HL-60 (cell line): ENCODE measurements at regions not wholly inside any gene's neighbourhood (a gene's known extent, or its start where the extent isn't known, plus 50 kb on each side); places are given as distances from the start of the nearest gene placed in this dataset.

ENCODE experiments used
- DNase-seq, 2 experiments: peaks; one replicate each; pipeline ENCODE4 v3.0.0-alpha.2; 2010 to 2020; ENCODE audit warnings: low read depth in 1 of 2, low spot score in 1 of 2
- H3K27ac ChIP-seq: fragments of 250-450 bp; sonication (Bioruptor Pico); replicated peaks from 2 replicates; pipeline ENCODE4 v1.5.1; 2020; ENCODE audit warnings: mild to moderate bottlenecking, moderate library complexity
- H3K27me3 ChIP-seq: fragments of 250-450 bp; sonication (Bioruptor Pico); 2 replicates; pipeline ENCODE4 v1.5.1; 2021; ENCODE audit warnings: mild to moderate bottlenecking, moderate library complexity; ENCODE audit not compliant: insufficient read depth, poor library complexity, severe bottlenecking
- H3K4me3 ChIP-seq: replicated peaks from 2 replicates; pipeline ENCODE4 v1.5.1; 2011; ENCODE audit warnings: mild to moderate bottlenecking, control low read depth, low read length; ENCODE audit not compliant: insufficient read depth
- GABPA ChIP-seq: IDR thresholded peaks from 2 replicates; pipeline ENCODE4 v1.6.1; 2012; ENCODE audit warnings: low read depth
- POLR2AphosphoS5 ChIP-seq: IDR thresholded peaks from 2 replicates; pipeline ENCODE4 v1.6.1; 2012; ENCODE audit warnings: low read depth
- SPI1 ChIP-seq: IDR thresholded peaks from 2 replicates; pipeline ENCODE4 v1.6.1; 2012; ENCODE audit warnings: low read depth, mild to moderate bottlenecking, borderline replicate concordance
- TF ChIP-seq, protein P1 (sequence below): IDR thresholded peaks from 2 replicates; pipeline ENCODE4 v1.6.1; 2012; ENCODE audit warnings: low read depth; ENCODE audit not compliant: insufficient replicate concordance
- TF ChIP-seq, protein P2 (sequence below): IDR thresholded peaks from one replicate; pipeline ENCODE4 v1.5.1; 2011; ENCODE audit warnings: low read length, control low read depth, inconsistent platforms; ENCODE audit not compliant: insufficient read depth

DNA sequence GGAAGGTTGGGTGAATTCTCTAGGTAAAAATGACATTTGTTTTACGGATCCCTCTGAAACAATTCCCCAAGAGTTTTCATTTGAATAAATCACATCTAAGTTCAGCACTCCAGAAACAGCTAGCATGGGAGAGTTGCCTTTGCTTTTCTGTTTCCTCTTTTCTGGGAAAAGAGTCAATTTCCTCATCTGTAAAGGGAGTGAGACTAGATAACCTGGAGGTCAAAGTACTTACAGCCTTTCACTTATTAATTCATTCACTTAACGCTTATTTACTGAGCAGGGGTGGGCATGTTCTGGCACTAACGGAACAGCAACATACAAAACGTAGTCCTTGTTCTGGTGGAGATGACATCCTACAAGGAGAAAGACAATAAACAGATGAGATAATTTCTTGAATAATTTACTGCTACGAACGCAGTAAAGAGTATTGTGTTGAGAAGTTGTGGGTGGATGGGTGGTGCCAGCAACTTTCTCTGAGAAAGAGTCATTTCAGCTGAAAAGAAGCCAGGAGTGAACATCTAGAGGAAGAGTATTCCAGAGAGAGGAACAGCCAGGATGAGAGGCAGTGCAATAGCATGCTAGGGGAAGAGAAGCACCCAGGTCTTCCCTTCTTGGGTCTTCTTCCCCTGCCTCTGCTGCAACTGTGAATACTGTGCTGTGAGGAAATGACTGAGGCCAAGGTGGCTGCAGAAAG lies 335.6 kb downstream of the ZSWIM6 start:
- H3K4me3 ChIP-seq = no peak overlapping the region
- no peaks in the 10 kb centered on the region for H3K27me3 ChIP-seq
- no peak overlapping the region for H3K27ac ChIP-seq
- no peak for DNase-seq
- TF ChIP-seq GABPA = no peak

GRCh38 chr5:61669531-61669930 lies 337.5 kb downstream of the ZSWIM6 start:
- DNase-seq = no peak
- Histone ChIP-seq H3K4me3 (no peak overlapping the region), H3K27me3 (no peaks in the 10 kb centered on the region), H3K27ac (no peak overlapping the region)
- TF ChIP-seq, protein P1, sequence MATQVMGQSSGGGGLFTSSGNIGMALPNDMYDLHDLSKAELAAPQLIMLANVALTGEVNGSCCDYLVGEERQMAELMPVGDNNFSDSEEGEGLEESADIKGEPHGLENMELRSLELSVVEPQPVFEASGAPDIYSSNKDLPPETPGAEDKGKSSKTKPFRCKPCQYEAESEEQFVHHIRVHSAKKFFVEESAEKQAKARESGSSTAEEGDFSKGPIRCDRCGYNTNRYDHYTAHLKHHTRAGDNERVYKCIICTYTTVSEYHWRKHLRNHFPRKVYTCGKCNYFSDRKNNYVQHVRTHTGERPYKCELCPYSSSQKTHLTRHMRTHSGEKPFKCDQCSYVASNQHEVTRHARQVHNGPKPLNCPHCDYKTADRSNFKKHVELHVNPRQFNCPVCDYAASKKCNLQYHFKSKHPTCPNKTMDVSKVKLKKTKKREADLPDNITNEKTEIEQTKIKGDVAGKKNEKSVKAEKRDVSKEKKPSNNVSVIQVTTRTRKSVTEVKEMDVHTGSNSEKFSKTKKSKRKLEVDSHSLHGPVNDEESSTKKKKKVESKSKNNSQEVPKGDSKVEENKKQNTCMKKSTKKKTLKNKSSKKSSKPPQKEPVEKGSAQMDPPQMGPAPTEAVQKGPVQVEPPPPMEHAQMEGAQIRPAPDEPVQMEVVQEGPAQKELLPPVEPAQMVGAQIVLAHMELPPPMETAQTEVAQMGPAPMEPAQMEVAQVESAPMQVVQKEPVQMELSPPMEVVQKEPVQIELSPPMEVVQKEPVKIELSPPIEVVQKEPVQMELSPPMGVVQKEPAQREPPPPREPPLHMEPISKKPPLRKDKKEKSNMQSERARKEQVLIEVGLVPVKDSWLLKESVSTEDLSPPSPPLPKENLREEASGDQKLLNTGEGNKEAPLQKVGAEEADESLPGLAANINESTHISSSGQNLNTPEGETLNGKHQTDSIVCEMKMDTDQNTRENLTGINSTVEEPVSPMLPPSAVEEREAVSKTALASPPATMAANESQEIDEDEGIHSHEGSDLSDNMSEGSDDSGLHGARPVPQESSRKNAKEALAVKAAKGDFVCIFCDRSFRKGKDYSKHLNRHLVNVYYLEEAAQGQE = no peak
- TF ChIP-seq POLR2AphosphoS5 (no peak), SPI1 (no peak), GABPA (no peak)
- TF ChIP-seq, protein P2, sequence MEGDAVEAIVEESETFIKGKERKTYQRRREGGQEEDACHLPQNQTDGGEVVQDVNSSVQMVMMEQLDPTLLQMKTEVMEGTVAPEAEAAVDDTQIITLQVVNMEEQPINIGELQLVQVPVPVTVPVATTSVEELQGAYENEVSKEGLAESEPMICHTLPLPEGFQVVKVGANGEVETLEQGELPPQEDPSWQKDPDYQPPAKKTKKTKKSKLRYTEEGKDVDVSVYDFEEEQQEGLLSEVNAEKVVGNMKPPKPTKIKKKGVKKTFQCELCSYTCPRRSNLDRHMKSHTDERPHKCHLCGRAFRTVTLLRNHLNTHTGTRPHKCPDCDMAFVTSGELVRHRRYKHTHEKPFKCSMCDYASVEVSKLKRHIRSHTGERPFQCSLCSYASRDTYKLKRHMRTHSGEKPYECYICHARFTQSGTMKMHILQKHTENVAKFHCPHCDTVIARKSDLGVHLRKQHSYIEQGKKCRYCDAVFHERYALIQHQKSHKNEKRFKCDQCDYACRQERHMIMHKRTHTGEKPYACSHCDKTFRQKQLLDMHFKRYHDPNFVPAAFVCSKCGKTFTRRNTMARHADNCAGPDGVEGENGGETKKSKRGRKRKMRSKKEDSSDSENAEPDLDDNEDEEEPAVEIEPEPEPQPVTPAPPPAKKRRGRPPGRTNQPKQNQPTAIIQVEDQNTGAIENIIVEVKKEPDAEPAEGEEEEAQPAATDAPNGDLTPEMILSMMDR = no peak

DNA sequence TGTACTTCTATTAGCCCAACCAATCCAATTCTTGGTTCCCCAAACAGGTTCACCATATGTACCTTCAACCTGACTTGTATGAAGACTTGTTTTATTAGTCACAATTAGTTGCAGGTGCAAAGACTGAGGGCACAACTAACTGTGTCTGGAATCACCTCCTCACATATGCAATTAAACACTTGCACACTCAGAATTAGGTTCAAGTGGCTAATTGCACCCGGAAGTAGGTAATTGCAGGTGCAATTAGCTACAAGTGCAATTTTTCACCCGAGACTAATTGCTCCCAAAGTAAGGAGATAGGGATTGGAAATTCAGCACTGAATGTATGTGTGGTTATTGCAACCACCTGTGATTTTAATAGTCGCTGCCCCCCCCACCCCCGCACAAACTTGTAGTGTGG lies 338.9 kb downstream of the ZSWIM6 start:
- Histone ChIP-seq H3K4me3 (no peak overlapping the region), H3K27me3 (no peaks in the 10 kb centered on the region), H3K27ac (no peak overlapping the region)
- DNase-seq = no peak
- TF ChIP-seq, protein P1 = no peak
- no peak for TF ChIP-seq SPI1
- no peak for TF ChIP-seq GABPA
- TF ChIP-seq, protein P2 = no peak
- TF ChIP-seq POLR2AphosphoS5 = no peak

DNA sequence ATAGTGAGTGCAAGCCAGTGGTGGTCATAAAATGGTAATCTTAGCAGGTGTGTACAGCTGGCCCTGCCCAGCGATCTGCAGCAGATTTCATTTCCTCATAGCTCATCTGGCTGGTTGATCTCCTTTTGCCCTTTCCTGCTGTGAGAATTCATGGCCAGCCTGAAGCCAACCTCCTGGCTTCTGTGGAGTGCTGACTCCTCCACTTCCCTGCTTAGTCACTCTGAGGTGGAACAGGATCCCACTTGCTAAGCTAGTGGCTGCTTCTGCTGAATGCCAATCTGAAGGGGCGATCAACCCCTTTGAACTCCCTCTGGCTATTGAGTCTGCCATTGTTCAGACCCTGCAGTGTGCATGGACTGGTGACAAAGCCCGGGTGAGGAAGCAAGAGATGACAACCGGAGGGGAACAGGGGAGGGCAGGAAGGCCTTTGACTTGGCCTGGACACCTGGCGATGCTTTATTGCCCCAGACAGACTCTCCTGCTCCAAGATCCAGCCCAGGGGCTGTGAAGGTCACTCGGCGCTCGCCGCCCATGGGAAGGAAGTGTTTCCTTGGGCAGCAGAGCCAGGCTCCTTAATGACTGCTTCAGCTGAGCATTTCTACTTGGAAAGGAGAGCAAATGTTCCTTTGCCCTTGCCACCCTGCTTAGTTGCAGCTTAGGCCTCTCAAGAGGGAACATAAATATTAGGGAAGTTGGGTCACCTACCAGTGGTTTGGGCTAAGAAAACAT lies 341.1 kb downstream of the ZSWIM6 start:
- Histone ChIP-seq H3K4me3 (no peak overlapping the region), H3K27ac (no peak overlapping the region), H3K27me3 (no peaks in the 10 kb centered on the region)
- DNase-seq = no peak
- TF ChIP-seq GABPA = no peak
- no peak for TF ChIP-seq SPI1
- TF ChIP-seq, protein P1 = no peak
- TF ChIP-seq, protein P2 = no peak
- no peak for TF ChIP-seq POLR2AphosphoS5
